ENCODE measurements at regions not wholly inside any gene's neighbourhood (a gene's known extent, or its start where the extent isn't known, plus 50 kb on each side); places are given as distances from the start of the nearest gene placed in this dataset.

GRCh38 chr7:26513948-26514347, 222.3 kb downstream of the SNX10 start:
- H2AK9ac ChIP-seq (replicated peaks; ENCODE audit: low read depth, low read length, poor library complexity) = no peak overlapping the region
- H2AFZ ChIP-seq (replicated peaks; ENCODE audit: low read length, poor library complexity) = no peak overlapping the region
- H4K20me1 ChIP-seq (ENCODE audit: insufficient read depth, low read length) = no peaks in the 10 kb centered on the region
- H3K27me3 ChIP-seq (ENCODE audit: control insufficient read depth, insufficient read depth, low read length) = no peaks in the 10 kb centered on the region; the same call in 1 of the 2 replicates
- no peak overlapping the region for H3K23ac ChIP-seq (ENCODE audit: low read depth, low read length)
- H4K91ac ChIP-seq (ENCODE audit: insufficient read depth, low read depth, low read length) = no peak overlapping the region
- H3K4me2 ChIP-seq (ENCODE audit: low read depth, low read length) = no peak overlapping the region
- H4K5ac ChIP-seq (ENCODE audit: low read depth, low read length) = no peak overlapping the region
- no peak overlapping the region for H3K56ac ChIP-seq (ENCODE audit: extremely low read depth, insufficient read depth, low read length)
- WGBS, 2 experiments (ENCODE audit: extremely low coverage in 2 of 2, insufficient read length in 1 of 2) = no CpG with 5 or more reads among the region's 2 CpGs
- no peaks in the 10 kb centered on the region for H3K79me1 ChIP-seq (ENCODE audit: low read depth in 1 of 2, low read length in 2 of 2)
- H3K14ac ChIP-seq (replicated peaks; ENCODE audit: low read depth, low read length) = no peak overlapping the region
- no peak overlapping the region for H3K4ac ChIP-seq (ENCODE audit: low read depth, low read length)
- no peak overlapping the region for H3K18ac ChIP-seq (ENCODE audit: low read depth, low read length)
- POLR2A ChIA-PET (ENCODE audit: unreplicated experiment) = no interaction called here
- no peaks in the 10 kb centered on the region for H3K36me3 ChIP-seq (ENCODE audit: control insufficient read depth, insufficient read depth, low read length)
- no peak overlapping the region for H4K8ac ChIP-seq (ENCODE audit: low read depth in 2 of 2, low read length in 2 of 2)
- H2BK5ac ChIP-seq (ENCODE audit: low read depth, low read length, poor library complexity, severe bottlenecking) = no peak overlapping the region
- CTCF ChIA-PET = no interaction called here
- no peak overlapping the region for H3K4me3 ChIP-seq (ENCODE audit: insufficient read depth, low read depth, low read length)
- no peak overlapping the region for H2AK5ac ChIP-seq (ENCODE audit: low read depth, low read length)
- H2BK120ac ChIP-seq (ENCODE audit: low read depth, low read length) = no peak overlapping the region
- DNase-seq = no peak
- no TSS peak for BruUV-seq (replicated peaks)
- no peaks in the 10 kb centered on the region for H3K4me1 ChIP-seq (ENCODE audit: control insufficient read depth, insufficient read depth, low read length)
- H3K9me1 ChIP-seq (ENCODE audit: insufficient read depth, low read length) = no peaks in the 10 kb centered on the region
- in situ Hi-C loops (cut with MboI; ENCODE audit: low sequenced_read_pairs) (no loop called here), intact Hi-C loops (cut with micrococcal nuclease) (no loop called here), dilution Hi-C loops (cut with HindIII; ENCODE audit: low sequenced_read_pairs, unreplicated experiment) (no loop called here)
- no peak overlapping the region for H3K27ac ChIP-seq (ENCODE audit: insufficient read depth, low read length)
- no peak for ATAC-seq (ENCODE audit: low read depth)
- H3K9me3 ChIP-seq (ENCODE audit: control insufficient read depth, insufficient read depth, low read length) = no peaks in the 10 kb centered on the region
- TF ChIP-seq SMC3 (IDR thresholded peaks at IDR 0.05; ENCODE audit: low read depth, low read length) (no peak), BHLHE40 (IDR thresholded peaks at IDR 0.05; ENCODE audit: low read depth, low read length) (no peak), CEBPB (IDR thresholded peaks at IDR 0.05; ENCODE audit: low read depth, low read length) (no peak), RAD21 (IDR thresholded peaks at IDR 0.05; ENCODE audit: low read length) (no peak), MAZ (IDR thresholded peaks at IDR 0.05; ENCODE audit: borderline replicate concordance, low read depth, low read length) (no peak), RCOR1 (IDR thresholded peaks at IDR 0.05; ENCODE audit: insufficient replicate concordance, low read length) (no peak), USF2 (IDR thresholded peaks at IDR 0.05; ENCODE audit: low read depth, low read length) (no peak), CHD1 (IDR thresholded peaks at IDR 0.05; ENCODE audit: low read depth, low read length) (no peak), ELK1 (IDR thresholded peaks at IDR 0.05; ENCODE audit: borderline replicate concordance, low read depth, low read length) (no peak), MAFK (IDR thresholded peaks at IDR 0.05; ENCODE audit: low read depth, low read length) (no peak), POLR2A (IDR thresholded peaks at IDR 0.05; ENCODE audit: low read depth, low read length) (no peak), RFX5 (IDR thresholded peaks at IDR 0.05; ENCODE audit: low read depth, low read length) (no peak), NFE2L2 (IDR thresholded peaks at IDR 0.05; ENCODE audit: low read depth, low read length) (no peak)
- no peak overlapping the region for H2BK15ac ChIP-seq (ENCODE audit: low read depth, low read length)
- no peak overlapping the region for H2BK20ac ChIP-seq (ENCODE audit: low read depth, low read length)
- H3K9ac ChIP-seq (ENCODE audit: low read depth, low read length) = no peak overlapping the region
